Osteocyte (in vitro differentiated cells): ENCODE measurements at regions not wholly inside any gene's neighbourhood (a gene's known extent, or its start where the extent isn't known, plus 50 kb on each side); places are given as distances from the start of the nearest gene placed in this dataset.

Experiments
- DNase-seq: peaks from one replicate; pipeline ENCODE4 v3.0.0; 2021; ENCODE audit warnings: mixed read lengths; ENCODE audit not compliant: unreplicated experiment; ENCODE audit errors: extremely low spot score
- H3K27ac Mint-ChIP-seq: one replicate; pipeline ENCODE4 v1.8.0; 2021; ENCODE audit warnings: mild to moderate bottlenecking, mixed read lengths; ENCODE audit not compliant: unreplicated experiment
- H3K27me3 Mint-ChIP-seq: one replicate; pipeline ENCODE4 v1.8.0; 2021; ENCODE audit warnings: mixed read lengths; ENCODE audit not compliant: unreplicated experiment
- H3K36me3 Mint-ChIP-seq: one replicate; pipeline ENCODE4 v1.8.0; 2021; ENCODE audit warnings: mixed read lengths; ENCODE audit not compliant: unreplicated experiment
- H3K4me1 Mint-ChIP-seq: one replicate; pipeline ENCODE4 v1.8.0; 2021; ENCODE audit warnings: mixed read lengths; ENCODE audit not compliant: unreplicated experiment
- H3K4me3 Mint-ChIP-seq: one replicate; pipeline ENCODE4 v1.8.0; 2021; ENCODE audit warnings: mild to moderate bottlenecking, moderate library complexity, mixed read lengths; ENCODE audit not compliant: unreplicated experiment
- H3K9me3 Mint-ChIP-seq: one replicate; pipeline ENCODE4 v1.8.0; 2021; ENCODE audit warnings: mixed read lengths; ENCODE audit not compliant: unreplicated experiment
- CTCF ChIP-seq: fragments of 200-600 bp; sonication (generic); IDR thresholded peaks from 2 replicates; pipeline ENCODE4 v1.5.0; 2021; ENCODE audit warnings: antibody characterized with exemption, mild to moderate bottlenecking, moderate library complexity

DNA sequence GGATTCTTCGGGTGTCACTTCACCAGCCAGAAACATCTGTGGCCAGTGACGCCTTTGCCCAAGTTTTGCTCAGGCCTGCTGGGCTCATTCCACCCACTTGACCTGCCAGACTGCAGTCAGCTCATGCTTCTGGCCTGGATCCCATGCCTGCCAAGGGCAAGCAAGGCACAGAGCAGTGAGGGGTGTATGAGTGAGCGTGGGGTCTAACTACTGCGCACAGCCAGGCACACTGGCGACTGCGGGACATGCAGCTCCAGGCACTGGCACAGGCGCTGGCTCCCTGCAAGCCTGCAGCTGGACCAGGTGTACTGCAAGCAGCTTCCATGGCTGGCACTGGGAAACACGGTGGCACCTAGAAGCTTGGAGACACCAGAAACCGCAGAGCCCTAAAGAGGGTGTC is 80.1 kb downstream of the MTERF1 start:
- peaks cover 6% of the 10 kb centered on the region for H3K27me3 Mint-ChIP-seq
- no peak for DNase-seq
- no peaks in the 10 kb centered on the region for H3K36me3 Mint-ChIP-seq
- no peak overlapping the region for H3K4me3 Mint-ChIP-seq
- H3K4me1 Mint-ChIP-seq, result no peaks in the 10 kb centered on the region
- no peak overlapping the region for H3K27ac Mint-ChIP-seq
- no peak for TF ChIP-seq CTCF
- no peaks in the 10 kb centered on the region for H3K9me3 Mint-ChIP-seq

DNA sequence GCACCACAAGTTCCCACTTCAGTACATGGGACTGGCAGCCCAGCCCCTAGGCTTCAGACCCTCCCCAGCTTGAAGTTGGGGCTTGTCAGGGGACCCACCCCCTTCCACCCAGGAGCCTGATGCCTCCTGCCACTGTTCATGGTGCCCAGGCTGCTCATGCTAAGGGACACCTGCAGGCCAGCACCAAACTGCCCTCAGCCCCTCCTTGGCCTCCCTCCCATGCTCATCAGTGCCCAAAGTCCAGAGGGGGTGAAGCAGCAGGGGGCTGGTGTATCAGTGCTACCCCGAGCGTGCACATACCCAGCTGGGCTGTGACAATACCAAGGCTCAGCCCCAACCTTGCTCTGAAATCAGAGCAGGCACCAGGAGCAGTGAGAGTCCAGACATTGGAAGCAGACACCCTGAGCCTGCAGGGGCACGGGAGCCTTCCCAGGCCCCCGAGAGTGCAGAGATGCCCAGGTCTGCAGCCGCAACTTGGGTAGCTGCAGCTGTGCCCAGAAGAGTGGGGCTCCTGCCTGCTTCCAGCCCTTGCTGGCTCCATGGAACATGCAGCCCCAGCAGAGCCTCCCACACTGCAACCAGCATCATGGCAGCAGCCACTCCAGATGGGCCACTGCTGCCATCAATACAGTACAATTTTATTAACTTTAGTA is 79.0 kb downstream of the MTERF1 start:
- TF ChIP-seq CTCF, result no peak
- no peaks in the 10 kb centered on the region for H3K36me3 Mint-ChIP-seq
- no peak for DNase-seq
- H3K9me3 Mint-ChIP-seq, result no peaks in the 10 kb centered on the region
- H3K4me3 Mint-ChIP-seq, result no peak overlapping the region
- no peak overlapping the region for H3K27ac Mint-ChIP-seq
- peaks cover 7% of the 10 kb centered on the region for H3K27me3 Mint-ChIP-seq
- no peaks in the 10 kb centered on the region for H3K4me1 Mint-ChIP-seq

GRCh38 chr7:91811236-91811635 is 69.3 kb downstream of the MTERF1 start:
- Mint-ChIP-seq H3K9me3 (no peaks in the 10 kb centered on the region), H3K36me3 (no peaks in the 10 kb centered on the region), H3K4me1 (no peaks in the 10 kb centered on the region), H3K27me3 (peaks cover 13% of the 10 kb centered on the region), H3K27ac (no peak overlapping the region), H3K4me3 (no peak overlapping the region)
- no peak for TF ChIP-seq CTCF
- no peak for DNase-seq

DNA sequence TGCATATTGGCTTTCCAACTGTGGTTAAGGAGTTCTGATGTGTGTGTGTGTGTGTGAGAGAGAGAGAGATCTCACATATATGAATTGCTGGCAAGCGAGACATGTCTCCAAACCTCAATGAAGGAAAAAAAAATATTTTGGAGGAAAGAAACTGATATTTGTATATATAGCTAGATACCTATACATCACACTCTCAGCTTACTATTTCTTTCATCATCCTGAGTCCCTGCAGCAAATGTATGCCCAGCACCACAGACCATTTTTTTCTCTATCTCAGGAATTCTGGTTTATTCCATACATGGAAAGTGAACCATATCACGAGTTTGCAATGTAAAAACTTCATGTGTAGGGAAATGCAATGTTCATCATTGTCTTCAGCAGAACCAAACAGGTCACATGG is 68.9 kb downstream of the MTERF1 start:
- H3K27ac Mint-ChIP-seq, result no peak overlapping the region
- no peaks in the 10 kb centered on the region for H3K9me3 Mint-ChIP-seq

GRCh38 chr7:91812388-91812787 is 68.1 kb downstream of the MTERF1 start:
- TF ChIP-seq CTCF, result no peak
- Mint-ChIP-seq H3K4me1 (no peaks in the 10 kb centered on the region), H3K4me3 (no peak overlapping the region), H3K9me3 (no peaks in the 10 kb centered on the region), H3K36me3 (no peaks in the 10 kb centered on the region), H3K27ac (no peak overlapping the region), H3K27me3 (peaks cover 13% of the 10 kb centered on the region)
- DNase-seq, result no peak

More for the DNA sequence above, 68.9 kb downstream of the MTERF1 start:
- H3K27me3 Mint-ChIP-seq, result peaks cover 13% of the 10 kb centered on the region
- no peak for TF ChIP-seq CTCF
- no peaks in the 10 kb centered on the region for H3K4me1 Mint-ChIP-seq
- H3K36me3 Mint-ChIP-seq, result no peaks in the 10 kb centered on the region
- DNase-seq, result no peak
- no peak overlapping the region for H3K4me3 Mint-ChIP-seq
